SIG-M5 treated with dmso at 0.1 percent for 504 hours (cell line): ENCODE measurements at regions not wholly inside any gene's neighbourhood (a gene's known extent, or its start where the extent isn't known, plus 50 kb on each side); places are given as distances from the start of the nearest gene placed in this dataset.
"Not testable (repeated sequence)": the region's sequence is repeated elsewhere in the genome, so short reads cannot be mapped to it uniquely, and the experiment has no call there.

Experiments used
- DNase-seq: peaks from one replicate; lab custom pipeline; 2025; ENCODE audit not compliant: unreplicated experiment; lab: John Stamatoyannopoulos, UW

DNA sequence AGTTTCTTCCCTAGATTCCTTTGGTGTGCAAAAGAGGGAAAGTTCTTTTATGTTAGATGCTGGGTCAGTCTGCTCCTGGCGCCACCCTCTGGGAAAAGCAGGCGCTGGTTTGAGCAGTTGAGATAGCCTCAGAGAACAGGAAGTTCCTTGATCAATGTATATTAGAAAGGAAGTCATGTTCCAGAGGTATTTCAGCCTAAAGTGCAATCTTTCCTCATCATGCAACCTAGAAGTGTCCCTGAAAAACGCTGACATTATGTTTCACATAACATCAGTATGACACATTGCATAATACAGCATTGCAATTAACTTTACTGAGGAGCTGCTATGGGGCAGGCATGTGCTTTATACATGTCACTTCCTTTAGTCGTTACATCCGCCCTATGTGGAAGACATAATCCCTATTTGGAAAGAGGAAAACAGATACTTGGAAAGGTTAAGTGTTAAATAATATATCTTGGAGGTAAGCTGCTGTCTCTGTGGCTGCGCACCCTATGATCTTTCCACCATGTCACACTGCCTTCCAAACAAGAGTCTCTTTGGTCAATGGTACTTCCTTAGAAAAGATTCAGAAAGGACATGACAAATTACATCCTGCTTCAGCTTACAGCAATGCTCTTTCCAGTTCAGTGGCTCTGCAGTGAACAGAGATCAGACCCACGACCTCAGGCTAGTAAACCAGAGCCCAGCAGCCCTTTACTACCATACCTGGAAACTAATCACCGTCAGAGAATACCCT is 369.7 kb downstream of the RAD51AP2 start:
- DNase-seq = no peak

DNA sequence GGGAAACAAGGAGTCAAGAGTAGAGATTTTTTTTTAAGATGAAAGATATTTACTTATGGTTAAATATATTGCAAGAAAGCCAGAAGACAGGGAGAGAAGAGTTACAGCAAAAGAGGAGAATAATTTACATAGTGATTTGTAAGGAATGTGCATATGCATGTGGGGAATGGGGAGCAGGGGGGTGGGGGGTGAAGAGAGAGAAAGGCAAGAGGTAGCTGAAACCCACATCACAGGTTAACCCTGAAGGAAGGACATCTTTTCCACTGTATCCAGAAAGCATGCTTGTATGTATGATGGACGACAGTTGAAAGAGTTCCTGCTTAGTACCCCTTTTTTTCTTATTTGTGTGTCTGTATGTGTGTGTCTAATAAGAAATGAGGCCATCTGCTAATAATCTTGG is 371.9 kb downstream of the RAD51AP2 start:
- DNase-seq = no peak

DNA sequence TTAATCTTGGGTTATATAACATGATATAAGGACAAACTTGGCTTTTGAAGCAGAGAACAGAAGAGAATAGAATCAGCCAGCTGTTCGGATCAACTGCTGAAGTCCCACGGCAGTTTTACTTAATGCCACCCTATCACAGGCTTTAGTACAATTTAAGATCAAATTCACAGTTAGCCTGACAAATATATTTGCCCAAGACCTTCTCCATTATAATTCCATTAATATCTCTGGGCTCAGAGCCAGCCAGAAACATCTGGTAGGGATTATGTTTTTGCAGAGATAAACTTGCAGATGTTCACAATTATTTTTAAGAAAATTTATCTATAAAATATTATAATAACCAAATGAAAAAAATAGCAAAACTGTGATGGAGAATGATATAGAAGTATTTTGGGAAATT is 381.4 kb downstream of the RAD51AP2 start:
- no peak for DNase-seq

- no peak for DNase-seq
Measured at GRCh38 chr2:17136231-17136630, 382.0 kb downstream of the RAD51AP2 start.

DNA sequence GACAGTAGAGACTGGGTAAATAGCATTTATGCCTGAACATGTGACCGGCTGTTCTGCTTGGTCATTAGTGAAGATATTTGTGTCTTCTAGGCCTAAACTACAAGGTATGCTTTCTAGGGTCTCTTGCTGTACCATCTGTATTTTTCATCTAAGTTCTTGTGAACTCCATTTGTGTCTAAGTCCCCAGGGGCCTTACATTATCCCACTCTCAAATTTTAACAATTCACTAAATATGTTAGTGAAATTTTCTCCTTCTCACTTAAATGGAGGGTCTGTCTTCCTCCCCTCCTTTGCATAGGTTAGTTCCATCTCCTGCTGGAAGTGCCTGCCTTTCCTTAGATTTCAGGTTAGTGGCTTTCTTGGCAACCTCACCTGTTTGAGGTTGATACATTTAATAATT is 382.6 kb downstream of the RAD51AP2 start:
- no peak for DNase-seq

DNA sequence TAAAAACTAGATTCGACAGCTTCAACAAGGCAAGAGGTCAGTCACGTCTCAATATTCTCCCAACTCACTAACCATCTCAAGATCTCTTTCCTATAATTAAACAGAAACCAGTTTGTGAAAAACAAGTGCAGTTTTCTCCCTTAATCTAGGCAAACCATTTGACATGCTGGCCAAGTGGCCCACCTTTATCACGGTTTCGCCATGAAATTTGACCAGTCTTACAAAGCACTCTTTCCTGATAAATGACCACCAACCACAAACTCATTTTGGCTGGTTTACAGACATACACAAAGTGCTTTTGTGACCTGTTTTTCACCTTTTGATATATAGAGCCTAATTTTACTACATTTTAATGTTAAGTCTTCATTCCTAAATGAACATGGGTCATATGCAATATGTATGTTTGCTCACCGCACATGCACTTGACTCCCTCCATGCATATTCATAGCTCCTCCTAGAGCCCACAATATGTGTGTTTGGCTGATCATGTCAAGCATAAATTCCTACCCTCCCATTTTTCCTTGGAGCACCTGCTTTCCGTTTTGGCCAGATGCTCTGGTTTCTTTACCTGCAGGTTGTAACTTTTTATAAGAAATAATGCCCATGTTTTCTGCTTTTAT is 385.1 kb downstream of the RAD51AP2 start:
- no peak for DNase-seq

GRCh38 chr2:17130627-17131026 is 387.6 kb downstream of the RAD51AP2 start:
- DNase-seq = not testable (repeated sequence)

DNA sequence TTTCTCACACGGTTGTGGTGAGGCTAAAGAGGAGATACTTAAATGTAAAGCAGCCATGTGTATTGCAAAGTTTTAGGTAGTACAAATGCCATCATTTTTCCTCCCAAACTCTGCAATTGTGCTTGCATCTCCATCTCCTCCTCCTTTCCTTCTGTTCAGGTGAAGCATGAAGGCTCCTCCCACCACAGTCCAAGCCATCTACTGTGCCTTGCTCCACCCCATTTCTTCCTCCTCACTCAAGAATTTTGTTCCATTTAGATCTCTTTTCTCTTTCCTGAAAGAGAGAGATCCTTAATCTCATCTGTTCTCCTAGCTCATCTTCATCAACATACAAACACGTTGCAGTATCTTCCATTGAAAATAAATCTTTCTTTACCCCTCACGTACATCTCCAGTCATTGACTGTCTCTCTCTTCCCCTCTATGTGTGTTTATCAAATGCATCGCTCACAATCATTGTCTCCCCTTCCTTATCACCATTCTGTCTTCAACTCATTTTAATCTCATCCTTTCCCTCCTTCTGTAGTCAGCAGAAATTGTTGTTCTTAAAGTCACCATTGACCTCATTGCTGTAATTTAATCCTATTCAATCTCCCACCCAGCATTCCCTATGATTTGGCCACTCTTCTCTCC is 392.1 kb downstream of the RAD51AP2 start:
- no peak for DNase-seq

GRCh38 chr2:17124575-17125318 is 393.5 kb downstream of the RAD51AP2 start:
- DNase-seq = no peak

DNA sequence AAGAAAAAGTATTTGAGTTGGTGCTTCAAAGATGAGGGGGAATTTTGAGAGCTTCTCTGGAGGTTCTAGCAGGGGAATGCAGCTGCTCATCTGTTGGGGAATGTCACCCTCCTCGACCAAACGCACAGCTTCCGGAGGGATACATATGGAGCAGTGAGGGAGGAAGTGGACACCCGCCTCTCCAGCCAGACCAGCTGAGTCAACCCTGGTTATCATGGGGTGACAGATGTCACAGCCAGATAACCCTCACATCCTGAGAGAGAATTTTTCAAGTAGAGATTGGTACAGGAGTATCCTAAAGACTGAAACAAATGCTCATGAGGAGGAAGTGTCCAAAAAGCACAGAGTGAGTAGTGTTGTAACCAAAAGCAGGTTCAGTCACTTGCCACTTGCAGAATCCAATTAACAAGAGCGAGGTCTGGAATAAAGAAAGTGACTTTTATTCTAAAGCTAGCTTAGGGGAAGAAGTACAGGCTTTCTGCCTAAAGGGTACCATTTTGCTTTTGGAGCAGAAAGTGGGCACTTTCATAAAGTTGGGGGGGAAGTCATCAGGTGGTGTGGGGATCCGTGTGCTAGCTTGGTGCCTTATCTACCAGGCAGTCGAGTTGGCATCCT is 395.2 kb downstream of the RAD51AP2 start:
- DNase-seq = no peak

- DNase-seq = no peak
Measured at GRCh38 chr2:17115466-17115865, 402.8 kb downstream of the RAD51AP2 start.

GRCh38 chr2:17115042-17115441 is 403.2 kb downstream of the RAD51AP2 start:
- no peak for DNase-seq

DNA sequence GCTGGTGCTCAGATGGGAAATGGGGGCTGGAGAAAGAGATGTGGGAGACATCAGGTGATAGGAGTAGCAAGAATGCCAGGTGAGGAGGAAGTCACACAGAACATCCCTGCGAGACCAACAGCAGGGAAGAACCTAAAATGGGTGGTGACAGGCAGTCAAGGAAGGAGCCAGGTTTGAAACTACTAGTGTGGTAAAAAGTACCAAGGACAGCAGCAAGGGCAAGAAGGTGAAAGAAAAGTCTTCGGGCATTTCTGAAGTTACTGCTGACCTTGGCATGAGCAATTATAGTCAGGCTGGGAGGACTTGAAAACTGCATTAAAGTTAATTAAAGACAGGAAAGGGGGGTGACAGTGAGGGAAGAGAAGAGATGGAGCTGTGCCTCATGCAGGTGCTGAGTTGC is 410.4 kb downstream of the RAD51AP2 start:
- no peak for DNase-seq

DNA sequence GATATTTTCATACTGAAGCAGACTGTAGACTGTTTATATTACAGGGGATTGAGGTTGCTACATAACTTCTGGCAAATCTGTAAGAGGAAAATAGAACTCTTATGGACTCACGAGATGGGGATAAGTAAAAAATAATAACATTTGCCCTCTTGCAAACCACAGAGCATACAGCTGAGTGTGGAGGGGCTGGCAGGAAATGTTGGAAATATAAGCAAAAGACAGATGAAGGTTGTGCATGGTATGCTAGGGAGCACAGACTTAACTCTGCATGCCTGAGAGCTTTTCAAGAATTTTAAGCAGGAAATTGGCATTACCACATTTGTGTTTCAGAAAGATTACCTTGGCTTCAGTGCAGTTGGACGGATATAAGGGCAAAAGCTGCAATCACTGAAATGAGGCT is 411.1 kb downstream of the RAD51AP2 start:
- DNase-seq = no peak

GRCh38 chr2:17106418-17106817 is 411.8 kb downstream of the RAD51AP2 start:
- no peak for DNase-seq

GRCh38 chr2:17104454-17104853 is 413.8 kb downstream of the RAD51AP2 start:
- no peak for DNase-seq

- DNase-seq = no peak
Measured at GRCh38 chr2:17101596-17101995, 416.6 kb downstream of the RAD51AP2 start.

- DNase-seq = no peak
Measured at GRCh38 chr2:17101091-17101490, 417.1 kb downstream of the RAD51AP2 start.

DNA sequence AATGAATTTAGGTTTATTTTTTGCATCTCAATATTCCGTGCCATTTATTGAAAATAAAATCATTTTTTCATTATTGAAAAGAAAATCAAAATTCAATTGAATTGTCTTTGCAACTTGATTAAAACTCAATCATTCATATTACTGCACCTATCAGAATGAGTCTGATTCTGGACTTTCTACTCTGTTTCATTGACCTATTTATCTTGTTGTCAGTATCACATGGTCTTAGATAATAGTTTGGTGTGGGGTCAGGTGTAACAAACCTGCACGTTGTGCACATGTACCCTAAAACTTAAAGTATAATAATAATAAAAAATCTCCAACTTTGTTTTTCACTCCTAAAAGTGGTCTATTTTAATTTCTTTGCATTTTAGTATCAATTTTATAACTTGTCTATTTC is 422.9 kb downstream of the RAD51AP2 start:
- DNase-seq = no peak

DNA sequence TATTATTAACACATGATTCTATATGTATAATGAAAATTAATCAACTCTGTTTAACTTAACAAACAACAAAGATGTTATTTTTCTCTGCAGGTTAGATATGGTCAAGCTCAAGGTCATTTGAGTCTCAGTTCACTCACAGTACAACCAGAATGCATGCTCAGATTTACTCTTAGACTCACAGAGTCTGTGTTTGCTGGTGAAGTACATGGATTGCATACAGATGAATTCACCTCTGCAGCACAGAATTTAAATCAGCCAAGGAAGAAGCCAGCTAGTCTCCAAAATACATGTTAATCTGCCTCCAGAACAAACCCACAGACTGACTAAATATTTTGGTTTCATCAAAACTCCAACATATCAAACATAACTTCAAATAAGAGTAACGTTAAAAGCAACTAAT is 424.5 kb downstream of the RAD51AP2 start:
- no peak for DNase-seq

DNA sequence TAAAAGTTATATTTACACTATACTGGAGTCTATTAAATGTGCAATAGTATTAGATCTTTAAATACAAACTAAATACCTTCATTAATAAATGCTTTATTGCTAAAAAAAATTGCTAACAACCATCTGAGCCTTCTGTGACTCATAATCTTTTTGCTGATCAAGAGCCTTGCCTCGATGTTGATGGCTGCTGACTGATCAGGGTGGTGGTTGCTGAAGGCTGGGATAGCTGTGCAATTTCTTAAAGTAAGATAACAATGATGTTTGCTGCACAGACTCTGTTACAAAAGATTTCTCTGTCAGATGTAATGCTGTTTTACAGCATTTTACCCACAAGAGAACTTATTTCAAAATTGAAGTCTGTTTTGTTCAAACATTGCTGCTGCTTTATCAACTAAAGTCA is 421.4 kb upstream of the CYRIA start:
- no peak for DNase-seq
